Sigmoid colon (tissue), 3 donors: ENCODE measurements at regions not wholly inside any gene's neighbourhood (a gene's known extent, or its start where the extent isn't known, plus 50 kb on each side); places are given as distances from the start of the nearest gene placed in this dataset.

Source experiments
- POLR2A ChIP-seq, 2 donors: fragments of 450-650 bp; IDR thresholded peaks; one replicate each; pipeline ENCODE4 v1.6.1; 2016; ENCODE audit warnings: antibody characterized with exemption in 2 of 2, mild to moderate bottlenecking in 2 of 2, moderate library complexity in 2 of 2
- TF ChIP-seq, protein P1 (sequence below), 4 experiments: fragments of 450-650 bp in 3 of 4; fragments of 200-600 bp in 1 of 4; IDR thresholded peaks; one replicate each; pipeline ENCODE4 v1.5.1; 2016 to 2019; ENCODE audit warnings: antibody characterized with exemption in 4 of 4, mild to moderate bottlenecking in 3 of 4, moderate library complexity in 2 of 4

DNA sequence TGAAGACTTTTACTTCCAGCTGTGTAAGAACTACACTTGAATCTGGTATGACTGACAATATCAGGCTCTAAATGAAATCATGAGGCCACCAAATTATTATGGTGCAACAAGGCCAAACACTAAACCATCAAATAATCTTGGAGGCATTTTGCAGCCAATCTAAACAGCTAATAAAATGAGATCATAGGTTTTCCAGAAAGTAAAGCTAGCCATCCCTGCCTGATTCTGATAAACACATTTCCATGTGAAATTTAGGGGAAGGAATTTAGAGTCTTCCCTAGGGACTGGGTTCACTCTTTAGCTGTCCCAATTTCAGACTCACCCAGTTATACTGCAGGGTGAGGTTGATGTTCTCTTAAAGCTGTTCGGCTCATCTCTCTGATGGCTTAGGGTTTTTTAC, 190.3 kb upstream of the TMEM196 start:
- TF ChIP-seq, protein P1, sequence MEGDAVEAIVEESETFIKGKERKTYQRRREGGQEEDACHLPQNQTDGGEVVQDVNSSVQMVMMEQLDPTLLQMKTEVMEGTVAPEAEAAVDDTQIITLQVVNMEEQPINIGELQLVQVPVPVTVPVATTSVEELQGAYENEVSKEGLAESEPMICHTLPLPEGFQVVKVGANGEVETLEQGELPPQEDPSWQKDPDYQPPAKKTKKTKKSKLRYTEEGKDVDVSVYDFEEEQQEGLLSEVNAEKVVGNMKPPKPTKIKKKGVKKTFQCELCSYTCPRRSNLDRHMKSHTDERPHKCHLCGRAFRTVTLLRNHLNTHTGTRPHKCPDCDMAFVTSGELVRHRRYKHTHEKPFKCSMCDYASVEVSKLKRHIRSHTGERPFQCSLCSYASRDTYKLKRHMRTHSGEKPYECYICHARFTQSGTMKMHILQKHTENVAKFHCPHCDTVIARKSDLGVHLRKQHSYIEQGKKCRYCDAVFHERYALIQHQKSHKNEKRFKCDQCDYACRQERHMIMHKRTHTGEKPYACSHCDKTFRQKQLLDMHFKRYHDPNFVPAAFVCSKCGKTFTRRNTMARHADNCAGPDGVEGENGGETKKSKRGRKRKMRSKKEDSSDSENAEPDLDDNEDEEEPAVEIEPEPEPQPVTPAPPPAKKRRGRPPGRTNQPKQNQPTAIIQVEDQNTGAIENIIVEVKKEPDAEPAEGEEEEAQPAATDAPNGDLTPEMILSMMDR (IDR thresholded peaks at IDR 0.05) = no peak
- TF ChIP-seq POLR2A (IDR thresholded peaks at IDR 0.05) = no peak
